GM19372 (cell line): ENCODE measurements at regions not wholly inside any gene's neighbourhood (a gene's known extent, or its start where the extent isn't known, plus 50 kb on each side); places are given as distances from the start of the nearest gene placed in this dataset.
"Not testable (repeated sequence)": the region's sequence is repeated elsewhere in the genome, so short reads cannot be mapped to it uniquely, and the experiment has no call there.

Experiments used
- ATAC-seq: cut with Tn5 transposase; IDR thresholded peaks from one replicate; pipeline ENCODE4 v1.9.1; 2021; ENCODE audit warnings: mild to moderate bottlenecking, low read depth, moderate library complexity; ENCODE audit not compliant: unreplicated experiment

DNA sequence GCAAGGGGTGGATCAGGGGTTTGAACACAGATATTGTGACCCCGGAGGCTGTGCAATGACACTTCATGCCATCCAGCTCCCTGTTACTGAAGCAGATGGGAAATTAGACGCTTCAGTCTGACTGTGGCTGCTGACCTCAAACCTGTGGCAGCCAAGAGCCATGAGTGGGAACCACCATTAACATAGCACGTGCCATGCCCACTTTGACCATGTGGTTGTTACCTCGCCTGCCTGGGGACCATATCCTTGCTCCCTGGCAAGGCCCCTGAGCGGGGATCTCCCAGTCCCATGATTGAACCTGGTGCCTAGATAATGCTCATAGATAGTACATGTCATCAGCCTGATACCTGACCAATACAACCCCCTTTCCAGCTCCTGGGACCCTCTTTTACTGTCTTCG, 68.9 kb downstream of the CYP26B1 start:
- ATAC-seq, result no peak

DNA sequence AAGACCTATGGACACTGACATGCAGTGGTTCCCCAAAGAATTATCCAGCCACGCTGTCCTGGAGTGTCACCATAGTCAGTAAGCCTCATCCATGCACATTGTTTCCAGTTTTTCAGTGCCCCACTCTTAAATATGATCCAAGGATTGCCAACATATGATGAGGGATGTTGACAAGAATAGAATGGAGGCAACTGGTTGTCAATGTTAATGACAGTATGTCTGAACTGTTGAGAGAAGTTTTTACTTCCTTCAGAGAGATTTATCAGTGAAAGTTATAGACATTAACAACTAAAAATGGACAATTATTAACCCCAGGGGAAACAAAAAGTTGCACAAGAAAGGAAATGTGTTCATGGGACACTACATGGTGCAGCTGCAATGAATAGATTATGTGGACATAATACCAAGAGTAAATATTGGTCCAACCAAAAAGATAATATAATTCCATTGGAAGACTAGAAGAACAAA, 69.9 kb downstream of the CYP26B1 start:
- no peak for ATAC-seq

DNA sequence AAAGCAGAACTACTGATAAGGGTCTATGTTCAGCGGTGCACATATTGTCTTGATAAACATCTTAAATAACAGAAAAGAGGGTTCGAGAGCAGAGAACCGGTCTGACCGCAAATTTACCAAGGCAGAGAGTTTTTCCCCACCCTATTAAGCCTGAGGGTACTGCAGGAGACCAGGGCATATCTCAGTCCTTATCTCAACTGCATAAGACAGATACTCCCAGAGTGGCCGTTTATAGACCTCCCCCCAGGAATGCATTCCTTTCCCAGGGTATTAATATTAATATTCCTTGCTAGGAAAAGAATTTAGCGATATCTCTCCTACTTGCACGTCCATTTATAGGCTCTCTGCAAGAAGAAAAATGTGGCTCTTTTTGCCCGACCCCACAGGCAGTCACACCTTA, 74.3 kb downstream of the CYP26B1 start:
- ATAC-seq, result not testable (repeated sequence)

DNA sequence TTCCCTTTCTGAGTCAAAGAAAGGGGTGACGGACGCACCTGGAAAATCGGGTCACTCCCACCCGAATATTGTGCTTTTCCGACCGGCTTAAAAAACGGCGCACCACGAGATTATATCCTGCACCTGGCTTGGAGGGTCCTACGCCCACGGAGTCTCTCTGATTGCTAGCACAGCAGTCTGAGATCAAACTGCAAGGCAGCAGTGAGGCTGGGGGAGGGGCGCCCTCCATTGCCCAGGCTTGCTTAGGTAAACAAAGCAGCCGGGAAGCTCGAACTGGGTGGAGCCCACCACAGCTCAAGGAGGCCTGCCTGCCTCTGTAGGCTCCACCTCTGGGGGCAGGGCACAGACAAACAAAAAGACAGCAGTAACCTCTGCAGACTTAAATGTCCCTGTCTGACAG, 83.5 kb downstream of the CYP26B1 start:
- ATAC-seq, result not testable (repeated sequence)

DNA sequence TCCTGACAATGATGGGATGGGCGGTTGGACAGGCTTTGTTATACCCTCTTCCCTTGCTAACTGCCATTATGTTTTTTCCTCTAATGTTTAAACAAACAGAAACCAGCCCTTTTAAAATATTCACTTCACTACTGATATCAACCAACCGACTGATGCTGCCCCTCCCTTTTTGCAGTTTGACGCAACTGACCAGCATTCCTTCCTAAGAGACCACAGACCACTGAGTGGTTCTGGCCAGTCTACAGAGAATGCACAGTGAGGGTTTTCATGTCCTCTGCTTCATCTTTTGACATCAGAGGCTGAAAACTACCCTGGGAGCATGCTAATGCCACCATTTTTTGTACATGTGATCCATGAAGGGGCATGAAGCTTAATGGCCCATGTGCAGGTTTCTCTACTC, 85.3 kb downstream of the CYP26B1 start:
- no peak for ATAC-seq

DNA sequence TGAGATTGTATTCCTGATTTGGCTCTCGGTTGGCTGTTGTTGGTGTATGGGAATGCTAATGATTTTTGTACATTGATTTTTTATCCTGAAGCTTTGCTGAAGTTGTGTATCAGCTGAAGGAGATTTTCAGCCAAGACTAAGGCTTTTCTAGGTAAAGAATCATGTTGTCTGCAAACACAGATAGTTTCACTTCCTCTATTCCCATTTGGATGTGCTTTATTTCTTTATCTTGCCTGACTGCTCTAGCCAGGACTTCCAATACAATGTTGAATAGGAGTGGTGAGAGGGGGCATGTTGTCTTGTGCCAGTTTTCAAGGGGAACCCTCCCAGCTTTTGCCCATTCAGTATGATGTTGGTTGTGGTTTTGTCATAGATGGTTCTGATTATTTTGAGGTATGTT, 90.4 kb downstream of the CYP26B1 start:
- no peak for ATAC-seq

DNA sequence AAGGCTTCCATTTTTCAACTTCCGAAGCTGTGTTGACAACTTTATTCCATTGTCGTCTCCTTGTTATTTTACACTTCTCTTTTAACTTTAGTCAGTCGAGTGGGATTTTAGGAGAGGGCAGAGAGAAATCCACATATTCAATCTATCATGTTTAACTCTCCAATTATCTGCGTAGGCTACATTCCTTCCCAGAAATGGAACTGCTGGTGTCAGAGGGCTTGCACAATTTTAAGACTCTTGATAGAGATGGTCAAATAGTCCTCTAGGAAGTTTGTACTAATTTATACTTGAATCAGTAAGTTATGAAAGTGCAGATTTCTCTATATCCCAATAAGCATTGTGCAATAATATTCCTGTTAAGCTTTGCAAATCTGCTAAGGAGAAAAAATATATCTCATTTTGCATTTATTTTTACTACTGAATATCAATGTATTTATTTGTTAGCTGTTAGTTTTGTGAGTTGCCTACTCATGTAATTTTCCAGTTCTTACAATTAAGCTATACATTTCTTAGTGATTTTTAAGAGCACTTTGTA, 95.6 kb downstream of the CYP26B1 start:
- ATAC-seq, result no peak

DNA sequence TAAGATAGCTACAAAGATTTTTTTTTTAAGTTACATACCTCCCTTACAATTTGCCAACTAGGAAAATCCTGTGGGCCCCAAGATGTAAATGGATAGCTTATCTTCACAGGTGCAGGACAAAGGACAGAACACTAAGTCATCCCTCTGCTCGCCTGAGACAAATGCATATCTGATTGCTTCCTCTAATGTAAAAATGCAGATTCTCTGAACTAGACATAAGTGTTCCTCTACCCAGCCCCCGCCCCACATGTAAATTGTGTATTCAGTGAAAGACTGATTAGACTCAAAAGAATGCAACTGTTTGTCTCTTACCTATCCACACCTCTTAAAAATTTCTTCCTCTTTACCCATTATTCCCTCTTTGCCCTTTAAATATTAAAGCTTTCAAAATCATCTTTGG, 96.5 kb downstream of the CYP26B1 start:
- ATAC-seq, result no peak

DNA sequence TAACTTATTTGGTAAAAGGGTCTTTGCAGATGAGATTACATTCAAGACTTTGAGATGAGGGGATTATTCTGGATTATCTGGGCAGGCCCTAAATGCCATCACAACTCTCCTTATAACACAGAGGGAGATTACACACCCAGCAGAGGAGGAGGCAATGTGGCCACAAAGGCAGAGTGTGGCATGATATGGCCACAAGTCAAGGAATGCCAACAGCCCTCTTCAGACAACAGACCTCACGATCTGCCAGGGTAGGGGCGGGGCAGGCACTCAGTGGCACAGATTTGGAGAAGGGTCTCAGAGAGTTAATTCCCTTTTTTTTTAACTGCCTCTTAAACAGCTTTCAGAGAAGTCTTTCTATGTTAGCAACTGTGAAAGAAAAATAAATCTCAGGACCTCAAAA, 96.9 kb downstream of the CYP26B1 start:
- no peak for ATAC-seq

DNA sequence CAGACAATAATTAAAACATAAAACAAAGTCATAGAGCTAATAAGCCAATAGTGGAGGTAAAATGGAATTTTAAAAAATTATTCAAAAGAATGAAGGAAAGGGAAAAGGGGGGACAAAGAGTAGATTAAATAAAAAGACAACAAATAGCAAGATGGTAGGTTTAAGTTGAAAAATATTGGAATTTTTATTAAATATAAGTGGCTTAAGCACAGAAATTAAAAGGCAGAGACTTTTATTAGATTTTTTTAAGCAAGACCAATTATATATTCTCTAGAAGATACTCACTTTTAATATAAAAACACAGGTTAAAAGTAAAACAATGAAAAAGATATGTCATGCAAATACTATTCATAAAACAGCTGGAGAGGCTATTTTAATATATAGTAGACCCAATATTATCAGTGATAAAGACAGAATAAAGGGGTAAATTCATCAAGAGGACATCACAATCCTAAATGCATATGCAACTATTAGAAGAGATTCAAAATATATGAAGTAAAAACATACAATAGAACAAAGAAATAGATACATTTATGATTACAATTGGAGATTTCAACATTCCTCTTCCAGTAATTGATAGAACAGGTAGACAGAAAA, 98.7 kb downstream of the CYP26B1 start:
- no peak for ATAC-seq

DNA sequence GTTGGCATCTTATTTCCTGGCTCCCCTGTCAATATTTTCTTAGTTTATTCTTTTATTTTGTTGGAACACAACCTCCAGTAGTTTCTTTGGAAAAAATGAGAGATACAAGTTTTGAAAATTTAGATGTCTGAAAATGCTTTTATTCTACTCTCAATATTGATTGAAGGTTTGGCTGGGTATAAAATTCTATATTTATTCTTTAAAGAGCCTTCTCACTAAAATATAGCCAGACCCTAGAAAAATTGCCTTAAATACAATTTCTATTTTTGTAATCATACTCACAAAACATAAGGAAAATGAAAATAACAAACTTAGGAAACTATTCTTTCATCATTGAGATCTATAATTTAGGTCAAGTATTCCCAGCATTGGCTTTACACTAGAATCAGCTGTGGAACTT, 103.7 kb downstream of the CYP26B1 start:
- no peak for ATAC-seq

DNA sequence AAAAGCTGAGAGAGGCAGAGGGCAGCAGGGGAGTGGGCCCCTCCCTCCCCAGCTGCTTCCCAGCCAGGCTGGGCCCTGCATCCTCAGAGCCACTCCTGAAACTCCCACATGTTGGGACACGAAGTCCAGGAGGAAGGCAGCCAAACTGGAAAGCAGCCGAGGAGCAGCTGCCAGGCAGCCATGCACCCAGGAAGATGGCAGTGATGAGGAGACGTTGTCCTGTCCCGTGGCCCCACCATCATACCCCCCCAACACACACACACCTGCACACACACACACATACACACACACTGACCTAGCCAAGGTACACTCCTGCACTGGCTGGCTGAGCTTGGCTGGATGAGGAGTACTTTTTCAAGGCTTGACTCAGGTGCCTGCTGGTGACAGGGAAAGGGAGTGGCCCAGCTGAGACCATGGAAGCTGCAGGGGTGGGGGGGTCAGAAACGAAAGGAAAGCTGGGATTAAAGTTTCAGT, 106.0 kb downstream of the CYP26B1 start:
- no peak for ATAC-seq

DNA sequence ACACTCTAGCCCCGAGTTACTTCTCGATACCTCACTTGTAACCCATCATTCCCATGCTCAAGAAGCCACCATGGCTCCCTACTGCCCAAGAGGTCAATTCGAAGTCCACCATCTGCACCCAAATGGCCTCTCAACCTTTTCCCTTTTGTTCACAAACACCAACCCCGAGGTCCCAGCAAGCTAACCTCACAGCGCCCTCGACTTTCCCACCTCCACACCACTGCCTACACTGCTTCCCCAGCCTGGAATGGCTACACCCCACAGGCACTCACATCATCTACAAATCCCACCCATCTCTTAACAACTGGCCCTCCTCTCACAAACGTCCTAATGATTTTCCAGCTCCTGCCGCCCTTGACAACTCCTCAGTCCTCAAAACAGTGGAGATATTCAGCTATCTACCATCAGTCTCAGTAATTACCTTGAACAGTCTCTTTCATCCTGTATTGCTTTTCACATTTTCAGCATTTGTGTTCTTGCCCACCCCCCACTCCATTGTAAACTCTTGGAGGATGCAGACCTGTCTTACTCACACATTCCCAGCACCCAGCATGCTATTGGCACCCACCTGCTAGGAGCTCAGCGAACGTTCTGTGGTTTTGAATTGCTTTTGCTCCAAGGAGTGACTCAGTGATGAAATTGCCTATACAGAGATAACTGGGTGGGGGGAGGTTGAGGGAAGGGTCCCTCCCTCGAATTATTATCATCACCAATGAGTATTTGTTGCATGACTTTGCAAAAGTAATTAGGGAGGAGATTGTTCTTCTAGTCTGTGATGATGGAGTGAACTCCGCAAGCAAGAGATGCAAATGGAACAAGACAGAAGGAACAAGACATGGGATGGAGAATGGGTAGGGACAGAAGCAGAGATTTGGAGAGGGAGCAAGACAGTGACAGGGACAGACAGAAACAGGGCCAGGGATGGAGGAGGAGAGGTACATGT, 106.8 kb downstream of the CYP26B1 start:
- no peak for ATAC-seq

DNA sequence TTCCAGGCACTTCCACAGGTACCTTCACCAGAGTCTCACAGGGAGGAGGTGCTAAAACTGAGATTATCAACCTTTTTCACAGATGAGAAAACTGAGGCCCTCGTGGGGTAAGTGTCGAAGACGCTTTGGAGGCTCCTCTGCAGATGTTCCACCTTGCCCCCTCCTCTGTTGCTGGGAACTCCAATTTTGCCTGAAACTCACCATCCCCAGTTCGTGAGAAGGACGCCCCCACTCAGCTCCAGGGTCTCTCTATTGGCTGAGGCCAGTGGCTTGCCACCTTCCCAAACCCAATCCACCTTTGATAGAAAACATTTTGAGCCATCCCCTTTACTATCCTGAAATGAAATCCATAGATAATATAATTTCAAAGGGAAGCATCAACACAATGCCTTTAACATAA, 109.1 kb downstream of the CYP26B1 start:
- no peak for ATAC-seq

DNA sequence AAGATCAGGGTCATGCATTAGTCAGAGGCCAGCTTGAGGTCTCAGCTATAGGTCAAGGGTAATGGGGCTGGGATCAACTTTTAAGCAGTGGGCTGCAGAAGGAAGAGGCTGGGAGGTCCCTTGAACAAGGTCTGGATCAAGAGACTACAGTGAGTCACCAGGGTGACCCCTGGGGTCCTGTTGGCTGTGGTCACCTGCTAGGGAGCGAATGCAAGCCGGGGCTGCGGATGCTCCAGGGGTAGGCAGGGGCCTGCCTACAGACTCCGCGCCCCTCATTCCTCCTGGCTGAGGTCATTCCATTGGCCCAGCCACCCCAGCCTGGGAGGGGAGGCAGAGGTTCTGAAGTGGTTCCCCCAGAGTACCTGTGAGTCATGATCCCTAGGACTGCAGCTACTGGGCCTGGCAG, 110.4 kb downstream of the CYP26B1 start:
- no peak for ATAC-seq

DNA sequence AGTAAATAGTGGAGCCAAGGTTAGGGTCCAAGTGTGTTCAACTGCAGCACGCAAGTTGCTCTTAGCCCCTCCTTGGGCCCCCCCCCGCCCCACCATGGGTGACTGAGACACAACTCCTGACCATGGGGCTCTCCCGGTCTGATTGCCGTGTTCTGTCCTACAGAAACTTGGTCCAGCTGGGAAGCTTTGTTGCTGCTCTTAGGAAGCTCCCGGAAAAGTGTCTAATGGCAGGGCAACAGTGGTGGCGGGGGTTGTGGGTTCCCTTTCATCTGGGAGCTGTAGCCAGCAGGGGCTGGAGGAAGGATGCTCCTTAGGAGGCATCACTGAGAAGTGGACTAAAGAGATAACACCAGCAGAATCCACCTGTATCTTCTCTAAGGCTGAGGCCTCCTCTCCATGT, 111.1 kb downstream of the CYP26B1 start:
- ATAC-seq, result no peak

DNA sequence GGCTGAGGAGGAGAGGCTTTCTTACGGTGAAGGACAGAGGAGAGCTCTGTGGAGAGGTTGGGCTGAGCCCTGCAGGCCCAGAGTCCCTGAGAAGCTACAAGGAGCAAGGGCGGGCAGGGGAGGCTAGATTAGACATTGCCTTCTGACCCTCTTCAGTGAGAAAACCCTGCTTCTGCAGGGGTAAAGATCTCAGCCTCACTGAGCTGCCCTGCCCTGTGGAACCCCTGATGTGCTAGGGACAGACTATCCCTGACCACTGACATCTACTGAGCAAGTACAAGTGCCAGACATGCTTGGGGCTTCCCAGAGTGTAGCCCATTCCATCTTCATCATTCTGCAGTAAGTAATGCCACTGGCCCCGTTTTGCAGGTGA, 111.5 kb downstream of the CYP26B1 start:
- no peak for ATAC-seq

DNA sequence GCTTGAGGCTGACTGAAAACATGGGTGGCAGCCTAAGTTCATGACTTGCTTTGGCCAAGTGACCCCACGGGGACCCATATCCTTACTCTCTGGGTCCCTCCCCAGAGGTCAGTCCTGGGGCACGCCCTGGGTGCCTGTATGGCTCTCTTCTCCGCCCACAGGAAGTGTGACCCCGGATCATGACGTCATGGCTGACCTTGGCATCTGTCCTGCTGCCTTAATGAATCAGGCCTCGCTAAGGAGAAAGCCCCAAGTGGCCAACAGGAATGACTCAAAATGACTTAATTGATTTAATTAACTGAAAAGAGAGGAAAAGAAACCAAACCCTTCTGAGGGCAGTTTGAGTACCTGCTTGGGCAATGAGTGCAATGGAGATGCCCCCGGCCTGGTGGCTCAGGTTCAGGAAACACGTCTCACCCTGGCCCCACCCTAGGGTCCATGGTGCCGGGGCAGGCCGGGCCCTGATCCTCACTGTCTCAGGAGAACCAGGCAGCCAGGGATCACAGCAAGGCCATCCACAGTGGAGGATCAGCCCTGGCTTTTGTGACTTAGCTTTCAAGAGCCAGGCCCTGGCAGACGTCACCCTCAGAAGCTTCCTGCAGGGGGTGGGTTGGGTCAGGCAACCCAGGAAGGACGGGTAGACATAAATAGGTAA, 112.0 kb downstream of the CYP26B1 start:
- ATAC-seq, result no peak

DNA sequence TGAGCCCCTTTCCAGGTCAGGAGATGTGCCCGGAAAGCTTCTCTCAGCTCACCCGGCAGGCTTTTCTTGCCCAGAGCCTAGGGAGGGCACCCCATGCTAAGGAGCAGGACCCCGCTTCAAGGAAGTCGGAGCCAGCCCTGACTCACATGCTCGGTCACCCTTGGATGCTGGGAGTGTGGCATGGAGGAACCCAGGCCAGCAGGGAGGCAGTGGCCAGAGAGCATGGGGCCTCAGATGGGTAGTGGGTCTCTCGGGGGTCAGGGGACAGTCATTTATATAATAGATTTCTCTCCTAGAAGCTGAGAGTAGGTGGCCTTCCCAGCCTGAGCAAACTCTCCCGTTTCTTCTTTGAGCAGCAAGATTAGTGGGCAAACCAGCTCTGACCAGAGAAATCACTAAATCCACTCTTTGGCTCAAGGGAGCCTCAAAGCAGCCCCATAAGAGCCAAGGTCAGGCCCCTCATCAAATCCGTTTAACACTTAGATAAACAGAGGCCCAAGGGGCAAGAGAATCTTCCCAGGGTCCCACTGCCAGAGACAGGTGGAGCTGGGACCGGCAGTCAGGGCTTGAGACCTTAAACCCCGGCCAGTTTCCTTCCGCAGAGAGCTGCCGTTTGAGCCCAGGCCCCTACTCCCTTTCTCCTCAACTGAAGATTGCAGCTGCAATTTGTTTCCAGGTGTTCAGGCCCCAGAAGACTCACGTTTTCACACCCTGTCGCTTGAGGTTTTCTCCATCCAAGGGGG, 113.1 kb downstream of the CYP26B1 start:
- no peak for ATAC-seq

DNA sequence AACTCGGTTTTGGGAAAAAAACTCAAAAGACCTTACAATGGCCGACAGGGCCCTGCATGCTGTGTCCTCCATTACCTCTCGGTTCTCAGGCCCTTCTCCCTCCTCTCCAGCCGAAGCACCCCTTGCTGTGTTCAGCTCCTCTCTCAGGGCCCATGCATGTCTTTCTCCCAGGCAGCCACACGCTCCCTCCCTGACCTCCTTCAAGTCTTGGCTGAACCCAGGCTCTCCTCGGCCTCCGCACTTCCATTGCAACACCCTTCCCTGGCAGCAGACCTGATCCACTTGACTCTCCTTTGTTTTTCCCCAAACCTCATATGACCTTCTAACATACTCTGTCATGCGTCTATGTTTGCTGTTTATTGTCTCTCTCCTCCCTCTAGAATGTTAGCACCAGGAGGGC, 114.0 kb downstream of the CYP26B1 start:
- ATAC-seq, result no peak
